IMR-90 (cell line): ENCODE measurements at regions not wholly inside any gene's neighbourhood (a gene's known extent, or its start where the extent isn't known, plus 50 kb on each side); places are given as distances from the start of the nearest gene placed in this dataset.

ENCODE experiments used
- ATAC-seq: fragments of 200-7000 bp; cut with Tn5 transposase; 2 replicates; pipeline ENCODE4 v1.9.1; 2020; ENCODE audit warnings: low read depth, mild to moderate bottlenecking, moderate library complexity
- BruUV-seq: library from RNA; stranded (reverse); fragments of 400-500 nt; replicated peaks from 2 replicates; lab custom pipeline; 2021; lab: Mats Ljungman, UMichigan
- CTCF ChIA-PET: fragments of 300-600 bp; formaldehyde crosslinking; extraction: SDS; loops from one replicate; lab custom pipeline; 2021; ENCODE audit warnings: antibody characterized with exemption; lab: Yijun Ruan, JAX
- POLR2A ChIA-PET: fragments of 300-600 bp; sonication (Branson Sonifier 250); formaldehyde crosslinking; loops from one replicate; lab custom pipeline; 2022; ENCODE audit warnings: antibody characterized with exemption; ENCODE audit not compliant: unreplicated experiment; lab: Charles Lee
- DNase-seq: peaks from one replicate; pipeline ENCODE4 v3.0.0; 2013
- H2AFZ ChIP-seq: replicated peaks from 2 replicates; pipeline ENCODE3; 2013; ENCODE audit warnings: low read length, mild to moderate bottlenecking; ENCODE audit not compliant: poor library complexity
- H2AK5ac ChIP-seq: 2 replicates; pipeline ENCODE4 v1.6.1; 2013; ENCODE audit warnings: low read depth, low read length, inconsistent platforms
- H2AK9ac ChIP-seq: replicated peaks from 2 replicates; pipeline ENCODE3; 2013; ENCODE audit warnings: mild to moderate bottlenecking, low read depth, low read length, moderate library complexity; ENCODE audit not compliant: poor library complexity
- H2BK120ac ChIP-seq: 2 replicates; pipeline ENCODE4 v1.6.1; 2013; ENCODE audit warnings: low read depth, low read length, inconsistent platforms
- H2BK15ac ChIP-seq: 3 replicates; pipeline ENCODE4 v1.6.1; 2013; ENCODE audit warnings: low read depth, low read length, inconsistent platforms
- H2BK20ac ChIP-seq: 2 replicates; pipeline ENCODE4 v1.6.1; 2013; ENCODE audit warnings: low read depth, mild to moderate bottlenecking, inconsistent platforms, low read length, moderate library complexity
- H2BK5ac ChIP-seq: 2 replicates; pipeline ENCODE4 v1.6.1; 2013; ENCODE audit warnings: mild to moderate bottlenecking, low read depth, low read length, inconsistent platforms; ENCODE audit not compliant: poor library complexity, severe bottlenecking
- H3K14ac ChIP-seq: replicated peaks from 2 replicates; pipeline ENCODE4 v1.6.1; 2013; ENCODE audit warnings: low read depth, low read length, inconsistent platforms
- H3K18ac ChIP-seq: 2 replicates; pipeline ENCODE4 v1.6.1; 2013; ENCODE audit warnings: low read depth, low read length, control low read depth
- H3K23ac ChIP-seq: 2 replicates; pipeline ENCODE4 v1.6.1; 2013; ENCODE audit warnings: low read depth, low read length, inconsistent platforms
- H3K27ac ChIP-seq: 2 replicates; pipeline ENCODE4 v1.5.1; 2013; ENCODE audit warnings: mild to moderate bottlenecking, control low read depth, low read length; ENCODE audit not compliant: insufficient read depth
- H3K27me3 ChIP-seq: 2 replicates; pipeline ENCODE4 v1.6.1; 2013; ENCODE audit warnings: low read length; ENCODE audit not compliant: control insufficient read depth, insufficient read depth
- H3K36me3 ChIP-seq: 2 replicates; pipeline ENCODE4 v1.6.1; 2013; ENCODE audit warnings: low read length, mixed read lengths; ENCODE audit not compliant: control insufficient read depth, insufficient read depth
- H3K4ac ChIP-seq: 2 replicates; pipeline ENCODE4 v1.6.1; 2013; ENCODE audit warnings: low read depth, low read length, inconsistent platforms
- H3K4me1 ChIP-seq: 2 replicates; pipeline ENCODE4 v1.6.1; 2013; ENCODE audit warnings: low read length, mixed read lengths; ENCODE audit not compliant: control insufficient read depth, insufficient read depth
- H3K4me2 ChIP-seq: 2 replicates; pipeline ENCODE4 v1.6.1; 2013; ENCODE audit warnings: low read depth, mild to moderate bottlenecking, control low read depth, low read length, moderate library complexity
- H3K4me3 ChIP-seq: 2 replicates; pipeline ENCODE4 v1.5.1; 2013; ENCODE audit warnings: low read depth, mild to moderate bottlenecking, control low read depth, low read length, moderate library complexity; ENCODE audit not compliant: insufficient read depth
- H3K56ac ChIP-seq: 2 replicates; pipeline ENCODE4 v1.6.1; 2013; ENCODE audit warnings: low read length, inconsistent platforms; ENCODE audit not compliant: insufficient read depth; ENCODE audit errors: extremely low read depth
- H3K79me1 ChIP-seq, 2 experiments: 2 replicates each; pipeline ENCODE4 v1.6.1; 2013; ENCODE audit warnings: low read length in 2 of 2, inconsistent platforms in 1 of 2, low read depth in 1 of 2
- H3K9ac ChIP-seq: 2 replicates; pipeline ENCODE4 v1.6.1; 2013; ENCODE audit warnings: low read depth, low read length, control low read depth
- H3K9me1 ChIP-seq: 2 replicates; pipeline ENCODE4 v1.6.1; 2013; ENCODE audit warnings: low read length, inconsistent platforms; ENCODE audit not compliant: insufficient read depth
- H3K9me3 ChIP-seq: 2 replicates; pipeline ENCODE4 v1.6.1; 2013; ENCODE audit warnings: low read length; ENCODE audit not compliant: control insufficient read depth, insufficient read depth
- H4K20me1 ChIP-seq: 2 replicates; pipeline ENCODE4 v1.6.1; 2013; ENCODE audit warnings: low read length, inconsistent platforms; ENCODE audit not compliant: insufficient read depth
- H4K5ac ChIP-seq: 2 replicates; pipeline ENCODE4 v1.6.1; 2013; ENCODE audit warnings: mild to moderate bottlenecking, low read depth, low read length, control low read depth
- H4K8ac ChIP-seq, 2 experiments: 2 replicates each; pipeline ENCODE4 v1.6.1; 2013; ENCODE audit warnings: low read depth in 2 of 2, low read length in 2 of 2, control low read depth in 1 of 2, inconsistent platforms in 1 of 2
- H4K91ac ChIP-seq: 2 replicates; pipeline ENCODE4 v1.6.1; 2013; ENCODE audit warnings: low read depth, low read length, inconsistent platforms; ENCODE audit not compliant: insufficient read depth
- CEBPB ChIP-seq: IDR thresholded peaks from 2 replicates; pipeline ENCODE4 v1.6.1; 2012; ENCODE audit warnings: low read depth, low read length, improper control_type of control experiment
- CHD1 ChIP-seq: IDR thresholded peaks from 2 replicates; pipeline ENCODE4 v1.6.1; 2012; ENCODE audit warnings: low read depth, low read length, improper control_type of control experiment
- CTCF ChIP-seq: conservative IDR thresholded peaks from 2 replicates; pipeline ENCODE4 v1.5.1; 2012; ENCODE audit warnings: mild to moderate bottlenecking, low read depth, low read length, improper control_type of control experiment
- ELK1 ChIP-seq: fragments of 150-350 bp; IDR thresholded peaks from 2 replicates; pipeline ENCODE4 v1.6.1; 2016; ENCODE audit warnings: low read depth, mild to moderate bottlenecking, low read length, moderate library complexity, borderline replicate concordance
- FOS ChIP-seq: fragments of 150-350 bp; IDR thresholded peaks from 2 replicates; pipeline ENCODE4 v1.6.1; 2016; ENCODE audit warnings: low read depth, low read length
- MAFK ChIP-seq: IDR thresholded peaks from 2 replicates; pipeline ENCODE4 v1.6.1; 2012; ENCODE audit warnings: low read depth, low read length, improper control_type of control experiment
- MAZ ChIP-seq: IDR thresholded peaks from 2 replicates; pipeline ENCODE4 v1.6.1; 2012; ENCODE audit warnings: low read depth, mild to moderate bottlenecking, low read length, improper control_type of control experiment, moderate library complexity, borderline replicate concordance
- NFE2L2 ChIP-seq: fragments of 150-350 bp; IDR thresholded peaks from 2 replicates; pipeline ENCODE4 v1.6.1; 2016; ENCODE audit warnings: low read depth, mild to moderate bottlenecking, low read length
- POLR2A ChIP-seq: IDR thresholded peaks from 2 replicates; pipeline ENCODE4 v1.6.1; 2012; ENCODE audit warnings: mild to moderate bottlenecking, low read depth, low read length
- RAD21 ChIP-seq: IDR thresholded peaks from 2 replicates; pipeline ENCODE4 v1.6.1; 2012; ENCODE audit warnings: low read length, improper control_type of control experiment
- RCOR1 ChIP-seq: IDR thresholded peaks from 2 replicates; pipeline ENCODE4 v1.6.1; 2012; ENCODE audit warnings: mild to moderate bottlenecking, low read length, improper control_type of control experiment; ENCODE audit not compliant: insufficient replicate concordance
- RFX5 ChIP-seq: IDR thresholded peaks from 2 replicates; pipeline ENCODE4 v1.8.0; 2012; ENCODE audit warnings: low read depth, mild to moderate bottlenecking, low read length, moderate library complexity
- SMC3 ChIP-seq: fragments of 150-350 bp; IDR thresholded peaks from 2 replicates; pipeline ENCODE4 v1.6.1; 2016; ENCODE audit warnings: low read depth, mild to moderate bottlenecking, antibody characterized with exemption, low read length, moderate library complexity
- WGBS, 2 experiments: methylation state at CpG; one replicate each; pipeline versions ENCODE4 v1.1.5 to v1.1.7; 2013; ENCODE audit warnings: missing lambda C conversion rate in 2 of 2; ENCODE audit not compliant: insufficient read length in 1 of 2; ENCODE audit errors: extremely low coverage in 2 of 2; 5-methylcytosine and 5-hydroxymethylcytosine counted together
- dilution Hi-C: fragments of 300-500 bp; cut with HindIII; formaldehyde crosslinking; loops from one replicate; pipeline ENCODE4 v1.14.3; 2018; ENCODE audit warnings: low sequenced_read_pairs; ENCODE audit not compliant: unreplicated experiment
- in situ Hi-C: fragments of 300-500 bp; cut with MboI; formaldehyde crosslinking; loops from 3 replicates; pipeline ENCODE4 v1.14.3; 2019; ENCODE audit warnings: low sequenced_read_pairs, inconsistent platforms, mixed read lengths
- intact Hi-C: fragments of 100-400 bp; cut with micrococcal nuclease; formaldehyde crosslinking; loops from 2 replicates; pipeline ENCODE4 v1.10.0; 2022

GRCh38 chr11:25218036-25218435 is 721.2 kb downstream of the LUZP2 start:
- no peak overlapping the region for H3K56ac ChIP-seq
- H2AFZ ChIP-seq = no peak overlapping the region
- H3K36me3 ChIP-seq = no peaks in the 10 kb centered on the region
- H2AK9ac ChIP-seq = no peak overlapping the region
- H3K14ac ChIP-seq = no peak overlapping the region
- ChIA-PET CTCF (no interaction called here), POLR2A (no interaction called here)
- no peak overlapping the region for H2AK5ac ChIP-seq
- no peak overlapping the region for H3K23ac ChIP-seq
- intact Hi-C loops (no loop called here), dilution Hi-C loops (no loop called here), in situ Hi-C loops (no loop called here)
- no peaks in the 10 kb centered on the region for H3K79me1 ChIP-seq
- H4K20me1 ChIP-seq = no peaks in the 10 kb centered on the region
- H3K9ac ChIP-seq = no peak overlapping the region
- no peak overlapping the region for H3K4me2 ChIP-seq
- no peaks in the 10 kb centered on the region for H3K27me3 ChIP-seq
- no peak overlapping the region for H2BK120ac ChIP-seq
- H3K4me1 ChIP-seq = no peaks in the 10 kb centered on the region
- no peak overlapping the region for H3K18ac ChIP-seq
- no peak overlapping the region for H3K27ac ChIP-seq
- H4K8ac ChIP-seq = no peak overlapping the region
- no peak overlapping the region for H2BK15ac ChIP-seq
- H3K4ac ChIP-seq = no peak overlapping the region
- BruUV-seq = no TSS peak
- no peak overlapping the region for H2BK20ac ChIP-seq
- H3K9me3 ChIP-seq = no peaks in the 10 kb centered on the region
- no peak overlapping the region for H4K5ac ChIP-seq
- H2BK5ac ChIP-seq = no peak overlapping the region
- ATAC-seq = no peak
- no peak overlapping the region for H4K91ac ChIP-seq
- no peak for DNase-seq
- H3K9me1 ChIP-seq = no peaks in the 10 kb centered on the region
- H3K4me3 ChIP-seq = no peak overlapping the region
- no CpG with 5 or more reads among the region's 1 CpG for WGBS, 2 experiments
- TF ChIP-seq CHD1 (no peak), POLR2A (no peak), RCOR1 (no peak), FOS (no peak), ELK1 (no peak), SMC3 (no peak), RFX5 (no peak), CTCF (no peak), MAFK (no peak), RAD21 (no peak), CEBPB (no peak), MAZ (no peak), NFE2L2 (no peak)
